HK-2 (cell line): ENCODE measurements at regions not wholly inside any gene's neighbourhood (a gene's known extent, or its start where the extent isn't known, plus 50 kb on each side); places are given as distances from the start of the nearest gene placed in this dataset.

Experiments used
- DNase-seq: peaks from one replicate; pipeline ENCODE4 v3.0.0-alpha.2; 2018; ENCODE audit not compliant: unreplicated experiment

DNA sequence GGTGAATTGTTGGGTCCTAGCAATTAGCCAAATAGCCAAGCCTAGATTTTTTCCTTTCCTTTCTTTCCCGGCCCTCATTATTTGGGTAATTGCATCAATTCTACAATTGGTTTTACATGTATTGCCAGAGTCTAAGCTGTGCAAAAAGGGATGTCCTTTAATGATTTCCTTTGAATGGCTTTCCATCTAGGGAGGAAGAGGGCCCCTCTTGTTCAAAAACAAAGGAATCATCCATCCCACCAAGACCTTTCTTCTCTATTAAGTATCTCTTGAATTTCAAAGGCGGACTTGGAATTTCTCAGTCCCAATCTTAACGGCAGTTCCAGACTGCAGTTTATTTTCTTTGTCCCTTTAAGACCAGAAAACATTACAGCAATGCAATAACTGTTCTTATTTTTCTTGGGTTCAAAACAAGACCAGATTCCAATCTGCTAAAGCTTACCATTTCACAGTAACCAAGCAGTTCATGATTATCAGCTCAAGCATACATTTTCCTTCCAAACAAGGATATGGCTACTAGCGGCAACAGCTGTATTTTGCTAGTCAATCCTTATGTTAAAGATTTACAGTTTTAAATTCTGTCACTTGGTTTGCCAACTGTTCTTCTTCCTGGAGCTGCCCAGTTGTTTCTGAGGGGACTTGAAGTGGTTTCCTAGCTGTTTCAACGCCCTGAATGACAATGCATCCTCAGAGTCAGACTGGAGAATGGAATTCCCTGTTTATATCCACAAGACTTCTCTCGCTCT lies 91.4 kb upstream of the LRIG1 start:
- DNase-seq: no peak

DNA sequence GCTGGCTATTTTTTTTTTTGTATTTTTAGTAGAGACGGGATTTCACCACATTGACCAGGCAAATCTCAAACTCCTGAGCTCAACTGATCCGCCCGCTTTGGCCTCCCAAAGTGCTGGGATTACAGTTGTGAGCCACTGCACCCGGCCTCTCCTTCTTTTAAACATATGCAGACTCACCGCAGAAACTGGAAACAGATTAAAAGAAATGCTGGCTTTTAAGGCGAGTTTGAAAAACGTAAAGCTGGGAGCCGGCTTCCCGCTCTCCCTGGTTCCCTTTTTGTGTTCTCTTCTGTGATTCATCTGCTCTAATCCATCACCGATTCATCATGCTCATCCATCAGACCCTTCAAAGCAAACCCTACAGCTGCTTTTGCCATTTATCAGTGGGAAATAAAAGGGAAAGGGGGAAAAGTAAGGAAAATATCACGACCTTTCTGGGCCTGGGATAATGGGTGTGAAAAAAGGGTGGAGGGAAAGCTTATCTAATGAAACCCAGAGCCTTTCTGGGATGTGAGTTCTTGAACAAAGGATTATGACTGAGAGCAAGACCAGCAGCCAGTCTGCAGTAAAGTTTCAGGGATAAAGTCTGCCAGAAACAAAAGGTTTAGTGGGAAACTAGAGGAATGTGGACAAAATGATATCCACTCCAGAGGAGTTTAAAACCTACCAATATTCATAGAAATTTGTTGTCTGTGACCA lies 92.3 kb upstream of the LRIG1 start:
- no peak for DNase-seq

DNA sequence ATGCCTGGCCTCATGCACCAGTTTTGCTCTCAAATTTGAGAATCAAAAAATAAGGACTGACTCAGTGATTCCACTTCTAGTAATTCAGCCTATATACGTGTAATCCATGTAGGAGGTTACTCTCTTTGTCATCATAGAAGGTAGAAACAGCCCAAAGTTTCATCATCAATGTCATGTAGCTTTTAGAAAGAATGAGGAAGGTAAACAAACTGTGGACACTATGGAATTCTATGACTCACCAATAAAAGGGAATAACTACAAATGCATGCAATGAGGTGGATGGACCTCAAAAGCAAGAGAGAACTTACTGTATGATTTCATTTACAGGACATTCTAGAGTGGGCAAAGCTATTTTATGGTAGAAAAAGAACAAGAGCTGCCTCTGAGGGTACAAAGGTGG lies 93.2 kb upstream of the LRIG1 start:
- DNase-seq: no peak

DNA sequence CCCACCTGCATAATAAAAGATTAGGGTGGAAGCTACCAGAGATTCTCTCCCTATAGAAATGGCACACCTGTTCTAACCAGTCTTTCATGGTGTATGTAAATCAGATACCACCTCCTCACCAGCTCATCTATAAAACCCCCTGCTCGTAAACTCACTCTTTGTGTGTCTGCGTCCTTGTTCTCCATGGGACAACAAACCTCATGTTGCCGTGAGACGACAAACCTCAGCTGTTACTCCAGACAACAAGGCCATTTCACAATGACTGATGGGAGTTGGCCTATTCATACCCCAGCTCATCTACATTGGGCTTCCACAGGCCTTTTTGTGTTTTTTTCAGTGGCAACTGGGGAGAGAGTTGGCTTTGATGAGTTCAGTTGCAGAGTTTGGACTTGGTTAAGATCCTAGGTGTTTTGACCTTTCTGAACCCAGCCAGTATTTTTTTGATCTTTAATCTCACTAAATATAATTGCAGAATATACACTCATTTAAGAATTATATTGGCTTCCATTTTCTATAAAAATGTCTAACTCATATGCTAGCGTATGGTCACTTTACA lies 96.6 kb upstream of the LRIG1 start:
- DNase-seq: no peak

DNA sequence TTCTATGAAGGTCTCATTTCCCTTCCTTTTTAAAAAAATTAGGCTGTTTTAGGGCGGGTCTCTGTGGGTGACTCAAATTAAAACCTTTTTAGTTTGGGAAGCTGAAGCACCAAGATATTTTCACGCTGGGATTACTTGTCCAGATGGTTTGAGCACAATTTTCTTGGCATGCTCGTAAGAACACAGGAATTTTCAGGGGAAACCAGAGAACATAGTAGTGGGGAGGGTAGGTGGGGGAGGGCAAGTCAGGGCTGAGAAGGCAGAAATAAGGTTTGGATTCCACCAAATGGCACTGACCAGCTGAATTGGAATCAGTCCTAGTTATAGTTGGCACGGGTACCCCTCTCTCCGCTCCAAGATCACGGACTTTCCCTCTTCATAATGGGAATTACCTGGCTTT lies 97.3 kb upstream of the LRIG1 start:
- no peak for DNase-seq

DNA sequence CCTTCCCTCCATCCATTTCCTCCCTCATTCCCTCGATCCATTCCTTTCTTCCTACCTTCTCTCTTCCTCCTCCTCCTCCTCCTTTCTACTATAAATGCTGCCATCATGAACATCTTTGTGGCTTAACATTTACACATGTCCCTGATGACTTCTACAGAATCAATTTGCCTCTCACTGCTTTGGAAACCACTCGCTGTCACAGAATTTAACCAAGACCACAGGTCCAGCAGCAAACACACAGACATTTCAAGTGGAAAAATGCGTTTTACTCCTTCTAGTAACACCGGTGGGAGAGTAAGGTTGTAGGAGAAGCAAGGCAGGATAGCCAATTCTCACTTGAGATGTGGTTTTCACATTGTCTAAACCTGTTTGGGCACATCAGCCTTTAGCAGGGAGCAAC lies 101.4 kb upstream of the LRIG1 start:
- DNase-seq: no peak

DNA sequence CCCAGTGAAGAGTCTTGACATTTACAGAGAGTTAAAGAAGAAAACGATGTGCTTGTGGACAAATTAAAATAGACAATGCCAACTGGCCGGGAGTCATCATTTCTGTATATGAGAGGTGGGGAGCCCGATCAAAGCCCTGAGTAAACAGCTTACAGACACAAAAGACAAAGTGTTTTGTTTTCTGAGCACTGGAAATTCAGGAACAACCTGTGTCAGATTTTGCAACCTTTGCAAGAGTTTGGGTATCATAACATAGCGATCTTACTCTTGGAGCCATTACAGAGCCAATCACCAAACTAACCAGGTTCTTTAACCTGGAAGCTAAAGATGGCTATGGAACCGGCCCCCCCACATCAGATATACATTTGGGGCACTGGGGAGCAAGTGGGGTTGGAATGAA lies 101.9 kb upstream of the LRIG1 start:
- DNase-seq: no peak

DNA sequence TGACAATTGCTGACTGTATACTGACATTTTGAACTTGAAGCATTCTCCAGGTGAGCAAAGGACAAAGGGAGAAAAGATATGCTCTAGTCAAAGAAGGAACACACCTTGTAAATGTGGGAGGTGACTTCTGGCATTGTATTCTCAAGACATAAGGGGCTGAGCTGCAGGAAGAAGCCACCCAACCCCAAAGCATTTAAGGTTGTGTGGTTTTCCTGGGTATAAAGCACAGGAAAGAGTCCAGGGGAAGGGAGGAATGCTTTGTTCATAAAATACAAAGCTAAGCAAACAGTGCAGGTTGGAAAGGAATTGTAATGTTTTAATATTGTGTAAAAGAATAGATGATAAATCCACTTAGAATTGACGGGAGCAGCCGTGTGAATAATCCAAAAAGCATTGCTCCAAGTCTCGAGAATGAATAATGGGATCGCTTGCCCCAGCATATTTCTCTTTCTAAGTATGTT lies 102.4 kb upstream of the LRIG1 start:
- DNase-seq: no peak

DNA sequence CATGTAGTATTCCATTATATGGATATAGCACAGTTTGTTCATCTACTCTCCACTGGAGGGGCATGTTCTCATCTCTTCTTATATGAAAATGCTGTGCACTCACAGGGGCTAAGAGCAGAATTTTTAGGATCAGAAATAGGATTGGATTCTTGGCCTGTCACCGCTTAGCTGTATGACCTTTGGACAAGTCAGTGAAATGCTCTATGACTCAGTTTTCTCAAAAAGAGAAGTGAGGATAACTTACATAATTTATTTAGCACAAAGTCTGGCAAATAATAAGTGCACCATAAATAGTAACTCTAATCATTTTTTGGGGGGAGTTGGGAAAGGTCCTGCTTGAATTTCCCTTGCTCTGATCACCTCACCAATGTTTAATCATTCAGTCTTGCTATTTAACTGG lies 103.7 kb upstream of the LRIG1 start:
- DNase-seq: no peak

DNA sequence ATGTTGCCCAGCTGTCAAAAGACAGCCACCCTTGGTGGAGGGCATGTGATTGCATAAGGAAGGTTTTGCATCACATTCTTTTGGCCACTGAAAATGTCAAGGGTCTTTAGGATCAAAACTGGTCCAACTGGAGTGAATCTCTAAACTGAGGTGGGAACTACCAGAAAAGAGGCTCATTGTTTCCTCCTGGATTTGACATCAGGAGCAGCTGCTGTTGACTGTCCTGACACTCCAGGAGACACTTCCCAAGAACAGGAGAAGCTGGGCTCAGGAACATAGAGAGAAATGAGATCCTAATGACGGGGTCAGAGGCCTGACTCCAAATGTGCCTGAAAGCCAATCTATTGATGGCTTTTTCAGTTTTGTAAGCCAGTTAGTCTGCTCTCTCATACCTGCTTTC lies 105.3 kb upstream of the LRIG1 start:
- no peak for DNase-seq

DNA sequence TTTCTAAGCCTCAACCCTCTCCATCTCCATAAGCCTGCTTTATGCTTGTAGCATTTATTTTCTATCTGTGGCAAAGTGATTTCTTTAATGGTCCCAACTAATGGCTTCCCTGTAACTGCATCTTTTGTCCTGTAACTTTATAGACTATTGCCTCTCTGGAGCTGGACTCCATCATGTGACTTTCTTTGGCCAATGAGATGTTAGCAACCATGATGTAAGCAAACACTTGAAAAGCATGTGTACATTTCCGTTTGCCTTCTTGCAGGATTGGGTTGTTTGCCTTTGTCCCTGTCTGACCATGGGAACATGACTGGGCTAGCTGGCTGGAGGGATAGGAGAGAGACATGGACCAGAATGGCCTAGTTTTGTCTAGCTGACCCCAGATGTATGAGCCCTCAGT lies 106.0 kb upstream of the LRIG1 start:
- no peak for DNase-seq

DNA sequence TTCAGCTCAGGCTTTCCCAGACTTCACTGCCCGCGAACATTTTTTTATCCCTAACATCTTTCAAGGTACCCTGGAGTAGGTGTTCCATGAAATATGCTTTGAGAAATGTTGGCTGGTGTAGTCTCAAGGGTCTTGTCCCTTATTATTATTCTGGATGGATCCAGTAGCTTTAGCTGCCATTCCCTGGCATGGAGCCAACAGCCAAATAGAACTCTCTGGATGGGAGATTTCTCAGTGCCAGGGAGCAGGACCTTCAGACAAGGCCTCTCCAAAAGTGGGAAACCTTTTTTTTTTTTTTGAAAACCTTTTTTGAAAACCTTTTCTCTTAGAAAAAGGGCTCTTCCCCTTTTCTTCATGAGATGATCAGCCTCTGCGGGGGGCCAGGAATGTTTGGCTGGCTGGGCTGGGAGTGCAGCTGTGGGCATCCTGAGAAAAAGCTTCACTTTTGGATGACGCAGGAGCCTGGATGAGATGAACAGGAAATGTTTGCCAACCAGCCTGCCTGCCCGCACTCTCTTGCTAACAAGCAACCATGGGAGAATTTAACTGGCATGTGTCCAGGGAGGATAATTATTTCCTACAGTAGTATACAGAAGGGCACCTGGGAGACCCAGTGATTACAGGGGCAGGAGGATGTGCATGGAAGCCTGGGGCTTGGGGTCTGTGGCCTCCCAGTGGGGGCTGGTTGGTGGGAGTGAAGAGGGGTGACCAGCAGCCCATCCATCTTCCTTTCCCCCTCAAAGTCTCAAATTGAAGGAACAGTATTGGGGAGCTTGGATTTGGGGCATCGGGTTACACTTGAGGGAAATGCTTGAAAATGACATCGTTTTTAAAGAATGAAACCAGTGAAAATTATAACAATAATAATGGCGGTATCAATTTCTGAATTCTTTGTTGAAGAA lies 109.1 kb upstream of the LRIG1 start:
- no peak for DNase-seq

DNA sequence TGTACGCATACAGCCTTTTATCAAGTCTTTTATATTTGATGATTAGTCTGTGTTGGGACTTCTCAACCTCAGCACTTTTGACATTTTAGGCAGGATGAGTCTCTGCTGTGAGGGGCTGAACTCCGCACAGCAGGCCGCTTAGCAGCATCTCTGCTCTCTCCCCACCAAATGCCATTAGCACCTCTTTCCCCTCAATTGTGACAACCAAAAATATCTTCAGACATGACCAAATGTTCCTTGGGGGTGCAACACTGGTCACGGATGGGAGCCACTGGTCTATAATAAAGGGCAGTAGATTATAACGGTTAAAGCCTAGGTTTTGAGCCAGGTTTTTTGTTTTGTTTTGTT lies 109.7 kb upstream of the LRIG1 start:
- DNase-seq: no peak

DNA sequence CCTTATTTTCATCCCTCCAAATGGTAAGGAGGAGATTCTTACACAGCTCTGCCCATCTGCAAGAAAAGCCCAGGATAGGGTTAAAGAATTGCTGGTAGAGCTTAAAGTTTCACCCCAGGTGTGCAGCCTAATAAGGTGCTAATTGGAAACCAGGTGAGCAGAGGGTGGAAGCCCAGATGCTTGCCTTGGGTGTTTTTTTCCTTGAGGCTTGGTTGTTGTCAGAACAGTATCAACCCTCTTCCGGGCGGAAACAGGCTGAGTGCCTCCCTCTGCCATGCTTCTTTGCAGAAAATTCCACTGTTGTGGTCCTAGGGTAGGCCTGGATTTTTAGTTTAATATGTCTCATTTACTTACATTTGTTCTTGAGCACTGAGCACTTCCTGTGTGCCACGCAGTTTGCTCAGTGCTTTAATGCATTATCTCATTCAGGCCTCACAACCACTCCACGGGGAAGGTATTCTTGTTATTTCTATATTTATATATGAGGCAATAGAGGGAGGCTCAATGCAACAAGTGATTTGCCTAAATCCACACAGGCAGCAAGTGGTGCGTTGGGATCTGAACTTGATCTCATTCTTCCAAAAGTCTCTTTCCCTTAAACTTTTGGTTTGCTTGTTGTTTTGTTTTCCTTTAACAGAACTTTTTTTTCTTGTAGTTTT lies 115.0 kb upstream of the LRIG1 start:
- no peak for DNase-seq

DNA sequence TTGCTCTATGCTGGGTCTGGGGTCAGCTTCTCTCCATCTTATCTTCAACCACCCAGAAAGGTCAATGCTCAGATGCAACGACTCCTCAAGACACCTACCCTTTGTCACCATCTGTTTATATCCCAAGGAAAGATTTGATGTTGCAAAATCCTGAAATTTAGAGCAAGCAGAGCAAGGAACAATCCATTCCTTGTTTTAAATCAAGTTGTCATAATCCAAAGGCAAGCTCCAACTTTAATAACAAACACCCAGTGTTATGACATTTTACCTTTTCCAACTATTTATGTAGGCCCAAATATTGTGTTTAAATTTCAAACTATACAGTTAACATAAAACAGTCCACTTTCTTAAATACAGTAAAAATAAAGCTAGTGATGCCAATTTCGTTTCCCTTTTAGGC lies 116.5 kb upstream of the LRIG1 start:
- DNase-seq: no peak

DNA sequence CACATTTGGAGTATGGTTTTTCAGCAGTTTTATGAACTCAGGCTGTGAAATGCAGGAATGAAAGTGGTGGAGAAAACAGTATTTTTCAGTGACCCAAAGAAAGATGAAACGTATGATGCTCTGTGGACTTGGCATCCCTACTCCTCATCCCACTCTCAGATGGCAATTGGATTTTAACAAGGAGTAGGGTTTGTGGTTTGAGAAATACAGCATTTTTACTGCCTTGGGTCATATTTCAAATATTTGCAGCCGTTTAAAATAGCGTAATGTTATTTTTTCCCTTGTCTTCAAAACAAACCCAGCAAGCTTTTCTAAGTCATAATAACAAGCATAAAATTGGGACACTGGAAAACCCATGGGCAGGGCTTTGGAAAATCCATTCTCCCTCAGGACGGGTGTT lies 117.2 kb upstream of the LRIG1 start:
- DNase-seq: no peak

DNA sequence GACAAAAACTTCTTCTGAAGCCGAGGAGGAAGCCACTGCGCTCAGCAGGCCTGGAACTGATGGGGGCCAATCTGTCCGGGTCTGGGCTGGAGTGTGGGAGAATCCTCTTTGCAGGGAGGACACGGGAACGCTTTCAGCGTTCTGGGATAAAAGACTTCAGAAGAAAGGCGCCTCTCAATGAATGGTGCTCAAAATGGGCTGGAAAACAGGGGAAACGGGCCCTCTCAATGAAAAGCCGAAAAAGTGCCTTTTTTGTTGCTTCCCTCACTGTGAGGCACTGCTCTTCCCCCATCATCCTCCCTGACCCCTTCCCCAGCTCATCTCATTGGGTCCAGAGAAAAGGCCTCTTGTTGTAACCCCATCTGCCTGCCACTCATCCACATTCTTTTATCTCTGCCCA lies 119.5 kb upstream of the LRIG1 start:
- DNase-seq: no peak

DNA sequence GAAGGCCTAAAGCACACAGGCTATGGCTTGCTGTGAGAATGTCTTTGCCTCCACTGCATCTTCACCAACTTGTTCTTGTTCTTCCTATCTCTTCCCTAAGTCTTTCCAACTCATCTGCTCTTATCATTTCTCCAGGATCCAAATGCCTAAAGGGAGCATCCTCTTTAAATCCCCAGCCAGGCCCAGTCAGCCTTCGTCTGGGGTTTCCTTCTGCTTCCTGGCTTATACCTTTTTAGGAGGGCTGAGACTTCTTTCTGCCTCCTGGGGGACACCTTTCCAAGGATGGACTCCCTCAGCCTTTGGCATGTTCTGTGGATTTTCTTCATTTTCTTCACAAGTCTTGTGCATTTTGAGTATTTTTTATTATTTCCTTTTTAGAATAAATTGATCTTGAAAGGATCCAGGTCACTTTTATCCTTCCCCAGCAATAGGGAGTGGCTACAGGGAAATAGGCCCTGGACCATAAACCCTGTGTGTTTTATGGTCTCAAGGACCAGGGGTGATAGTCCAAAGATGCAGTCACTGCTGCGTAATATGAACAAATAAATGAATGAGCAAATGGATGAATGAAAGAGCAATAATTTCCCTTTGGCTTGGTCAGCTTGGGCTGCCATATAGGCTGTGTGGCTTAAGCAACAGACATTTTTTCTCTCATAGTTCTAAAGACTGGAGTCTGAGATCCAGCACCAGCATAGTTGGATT lies 122.1 kb upstream of the LRIG1 start:
- no peak for DNase-seq

DNA sequence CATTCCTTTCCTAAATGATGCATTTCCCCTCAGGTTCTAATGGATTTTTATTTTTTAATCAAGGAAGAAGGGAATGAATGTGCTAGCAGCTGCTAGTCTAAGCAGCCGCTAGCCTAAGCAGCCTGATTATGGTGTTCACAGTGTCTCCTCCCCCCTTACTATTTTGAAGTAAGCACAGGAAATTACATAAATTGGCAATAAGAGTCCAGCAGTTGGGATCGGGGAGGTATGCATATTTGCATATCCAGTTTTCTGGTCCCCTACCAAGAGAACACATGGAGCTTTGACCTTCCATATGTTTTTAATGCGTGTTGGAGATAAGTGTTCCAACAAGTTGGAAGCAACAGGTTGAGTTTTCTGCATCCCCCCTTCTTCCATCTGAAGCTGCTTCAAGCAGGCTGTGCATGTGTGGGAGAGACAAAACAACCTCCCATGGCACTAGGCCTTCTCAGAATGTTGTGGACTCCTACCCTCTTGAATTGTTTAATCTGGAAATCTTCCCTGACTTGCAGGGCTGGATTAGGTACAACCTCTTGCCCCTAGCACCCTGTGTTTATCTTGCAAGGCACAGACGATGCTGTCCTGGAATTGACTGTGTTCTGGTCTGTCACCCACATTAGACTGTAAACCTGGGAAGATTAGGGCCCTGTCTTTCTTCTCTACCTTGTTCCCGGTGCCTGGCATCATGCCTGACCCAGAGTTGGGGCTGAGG lies 124.8 kb upstream of the LRIG1 start:
- no peak for DNase-seq

DNA sequence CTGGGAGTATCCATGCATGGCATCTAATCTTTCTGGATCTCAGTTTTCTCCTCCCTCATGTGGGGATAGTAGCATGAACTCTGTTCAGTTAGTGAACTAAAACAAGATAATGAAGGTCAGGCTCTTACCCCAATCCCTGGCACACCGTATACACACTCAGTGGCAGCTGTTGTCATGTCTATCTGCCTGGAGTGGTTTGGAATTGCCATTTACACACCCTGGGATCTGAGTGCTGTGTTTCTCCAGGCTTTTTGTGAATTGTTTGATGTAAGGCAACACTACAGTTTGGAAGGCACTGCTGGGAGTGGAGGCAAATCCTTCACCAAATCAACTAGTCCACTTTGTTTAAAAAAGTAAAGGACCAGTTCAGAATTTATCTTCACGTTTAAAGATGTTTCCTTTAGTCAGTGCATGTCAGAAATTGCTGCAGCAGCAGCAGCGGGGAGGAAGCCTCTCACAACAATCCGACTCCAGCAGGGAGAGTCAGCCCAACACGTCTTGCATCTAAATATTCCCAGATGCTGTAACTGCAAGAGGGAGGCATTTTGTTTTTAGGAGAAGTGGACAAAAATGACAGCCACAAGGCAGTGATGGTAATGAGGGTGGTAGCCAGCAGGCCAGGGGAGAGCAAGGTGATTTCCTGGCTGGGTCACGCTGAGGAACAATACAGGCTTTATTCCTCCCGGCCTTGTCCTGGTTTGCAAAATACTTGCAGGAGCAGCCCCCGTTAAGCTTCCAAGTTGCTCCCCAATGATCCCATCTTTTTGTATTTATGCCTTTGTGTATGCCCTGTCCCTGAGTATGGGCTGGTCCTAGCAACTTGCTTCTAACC lies 128.5 kb upstream of the LRIG1 start:
- no peak for DNase-seq
